ENCODE measurements at regions not wholly inside any gene's neighbourhood (a gene's known extent, or its start where the extent isn't known, plus 50 kb on each side); places are given as distances from the start of the nearest gene placed in this dataset.

DNA sequence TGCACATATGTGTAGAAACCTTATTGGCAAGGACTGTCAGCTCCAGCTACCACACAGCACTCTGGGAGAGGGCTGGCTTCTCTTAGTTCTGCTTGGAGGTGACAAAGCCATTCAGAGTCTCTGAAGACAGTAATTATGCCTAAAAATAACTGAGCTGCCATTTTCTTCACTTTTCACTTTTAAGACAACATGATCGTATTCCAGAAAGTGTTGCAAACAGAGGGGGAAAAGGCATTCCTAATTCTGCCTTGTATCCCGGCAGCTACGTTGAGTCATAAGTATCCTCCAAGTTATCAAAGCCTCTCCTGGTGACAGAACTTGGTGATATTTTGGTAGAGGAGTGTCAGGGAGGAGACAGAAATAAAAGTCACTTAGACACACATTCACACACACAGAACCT, 327.7 kb downstream of the HAPSTR1 start:
- 94% methylated on average over 3 of the region's 3 CpGs for WGBS
- peaks cover 0 to 4% (median 1%) of the 10 kb centered on the region in 4 donors for H3K4me1 ChIP-seq (ENCODE audit: control insufficient read depth in 4 of 4, insufficient read depth in 4 of 4, low read length in 3 of 4)
- no peak for TF ChIP-seq HNF4A (conservative IDR thresholded peaks at IDR 0.05)
- TF ChIP-seq, protein P1, sequence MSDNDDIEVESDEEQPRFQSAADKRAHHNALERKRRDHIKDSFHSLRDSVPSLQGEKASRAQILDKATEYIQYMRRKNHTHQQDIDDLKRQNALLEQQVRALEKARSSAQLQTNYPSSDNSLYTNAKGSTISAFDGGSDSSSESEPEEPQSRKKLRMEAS (IDR thresholded peaks at IDR 0.05) = no peak
- TF ChIP-seq SP1 (IDR thresholded peaks at IDR 0.05) = no peak
- TF ChIP-seq, protein P2, sequence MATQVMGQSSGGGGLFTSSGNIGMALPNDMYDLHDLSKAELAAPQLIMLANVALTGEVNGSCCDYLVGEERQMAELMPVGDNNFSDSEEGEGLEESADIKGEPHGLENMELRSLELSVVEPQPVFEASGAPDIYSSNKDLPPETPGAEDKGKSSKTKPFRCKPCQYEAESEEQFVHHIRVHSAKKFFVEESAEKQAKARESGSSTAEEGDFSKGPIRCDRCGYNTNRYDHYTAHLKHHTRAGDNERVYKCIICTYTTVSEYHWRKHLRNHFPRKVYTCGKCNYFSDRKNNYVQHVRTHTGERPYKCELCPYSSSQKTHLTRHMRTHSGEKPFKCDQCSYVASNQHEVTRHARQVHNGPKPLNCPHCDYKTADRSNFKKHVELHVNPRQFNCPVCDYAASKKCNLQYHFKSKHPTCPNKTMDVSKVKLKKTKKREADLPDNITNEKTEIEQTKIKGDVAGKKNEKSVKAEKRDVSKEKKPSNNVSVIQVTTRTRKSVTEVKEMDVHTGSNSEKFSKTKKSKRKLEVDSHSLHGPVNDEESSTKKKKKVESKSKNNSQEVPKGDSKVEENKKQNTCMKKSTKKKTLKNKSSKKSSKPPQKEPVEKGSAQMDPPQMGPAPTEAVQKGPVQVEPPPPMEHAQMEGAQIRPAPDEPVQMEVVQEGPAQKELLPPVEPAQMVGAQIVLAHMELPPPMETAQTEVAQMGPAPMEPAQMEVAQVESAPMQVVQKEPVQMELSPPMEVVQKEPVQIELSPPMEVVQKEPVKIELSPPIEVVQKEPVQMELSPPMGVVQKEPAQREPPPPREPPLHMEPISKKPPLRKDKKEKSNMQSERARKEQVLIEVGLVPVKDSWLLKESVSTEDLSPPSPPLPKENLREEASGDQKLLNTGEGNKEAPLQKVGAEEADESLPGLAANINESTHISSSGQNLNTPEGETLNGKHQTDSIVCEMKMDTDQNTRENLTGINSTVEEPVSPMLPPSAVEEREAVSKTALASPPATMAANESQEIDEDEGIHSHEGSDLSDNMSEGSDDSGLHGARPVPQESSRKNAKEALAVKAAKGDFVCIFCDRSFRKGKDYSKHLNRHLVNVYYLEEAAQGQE (IDR thresholded peaks at IDR 0.05) = no peak
- no peak for TF ChIP-seq FOXA2 (IDR thresholded peaks at IDR 0.05)
- TF ChIP-seq HNF4G (IDR thresholded peaks at IDR 0.05) = no peak
- no peak for TF ChIP-seq RAD21 (IDR thresholded peaks at IDR 0.05)
- TF ChIP-seq TAF1 (conservative IDR thresholded peaks at IDR 0.05) = no peak
- TF ChIP-seq, protein P3, sequence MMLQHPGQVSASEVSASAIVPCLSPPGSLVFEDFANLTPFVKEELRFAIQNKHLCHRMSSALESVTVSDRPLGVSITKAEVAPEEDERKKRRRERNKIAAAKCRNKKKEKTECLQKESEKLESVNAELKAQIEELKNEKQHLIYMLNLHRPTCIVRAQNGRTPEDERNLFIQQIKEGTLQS (IDR thresholded peaks at IDR 0.05) = no peak
- TF ChIP-seq RXRA (IDR thresholded peaks at IDR 0.05) = no peak
- TF ChIP-seq JUND (IDR thresholded peaks at IDR 0.05) = no peak
- no peak for TF ChIP-seq YY1 (IDR thresholded peaks at IDR 0.05)
- TF ChIP-seq EGR1 (IDR thresholded peaks at IDR 0.05; ENCODE audit: low read depth in 2 of 2) = no peak
- TF ChIP-seq, protein P4, sequence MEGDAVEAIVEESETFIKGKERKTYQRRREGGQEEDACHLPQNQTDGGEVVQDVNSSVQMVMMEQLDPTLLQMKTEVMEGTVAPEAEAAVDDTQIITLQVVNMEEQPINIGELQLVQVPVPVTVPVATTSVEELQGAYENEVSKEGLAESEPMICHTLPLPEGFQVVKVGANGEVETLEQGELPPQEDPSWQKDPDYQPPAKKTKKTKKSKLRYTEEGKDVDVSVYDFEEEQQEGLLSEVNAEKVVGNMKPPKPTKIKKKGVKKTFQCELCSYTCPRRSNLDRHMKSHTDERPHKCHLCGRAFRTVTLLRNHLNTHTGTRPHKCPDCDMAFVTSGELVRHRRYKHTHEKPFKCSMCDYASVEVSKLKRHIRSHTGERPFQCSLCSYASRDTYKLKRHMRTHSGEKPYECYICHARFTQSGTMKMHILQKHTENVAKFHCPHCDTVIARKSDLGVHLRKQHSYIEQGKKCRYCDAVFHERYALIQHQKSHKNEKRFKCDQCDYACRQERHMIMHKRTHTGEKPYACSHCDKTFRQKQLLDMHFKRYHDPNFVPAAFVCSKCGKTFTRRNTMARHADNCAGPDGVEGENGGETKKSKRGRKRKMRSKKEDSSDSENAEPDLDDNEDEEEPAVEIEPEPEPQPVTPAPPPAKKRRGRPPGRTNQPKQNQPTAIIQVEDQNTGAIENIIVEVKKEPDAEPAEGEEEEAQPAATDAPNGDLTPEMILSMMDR (IDR thresholded peaks at IDR 0.05; ENCODE audit: low read depth, low read length, missing input control) = no peak
- no peak for TF ChIP-seq GABPA (IDR thresholded peaks at IDR 0.05 in 1 of 2, conservative IDR thresholded peaks at IDR 0.05 in 1 of 2)
- TF ChIP-seq NR2F2 (IDR thresholded peaks at IDR 0.05) = no peak

DNA sequence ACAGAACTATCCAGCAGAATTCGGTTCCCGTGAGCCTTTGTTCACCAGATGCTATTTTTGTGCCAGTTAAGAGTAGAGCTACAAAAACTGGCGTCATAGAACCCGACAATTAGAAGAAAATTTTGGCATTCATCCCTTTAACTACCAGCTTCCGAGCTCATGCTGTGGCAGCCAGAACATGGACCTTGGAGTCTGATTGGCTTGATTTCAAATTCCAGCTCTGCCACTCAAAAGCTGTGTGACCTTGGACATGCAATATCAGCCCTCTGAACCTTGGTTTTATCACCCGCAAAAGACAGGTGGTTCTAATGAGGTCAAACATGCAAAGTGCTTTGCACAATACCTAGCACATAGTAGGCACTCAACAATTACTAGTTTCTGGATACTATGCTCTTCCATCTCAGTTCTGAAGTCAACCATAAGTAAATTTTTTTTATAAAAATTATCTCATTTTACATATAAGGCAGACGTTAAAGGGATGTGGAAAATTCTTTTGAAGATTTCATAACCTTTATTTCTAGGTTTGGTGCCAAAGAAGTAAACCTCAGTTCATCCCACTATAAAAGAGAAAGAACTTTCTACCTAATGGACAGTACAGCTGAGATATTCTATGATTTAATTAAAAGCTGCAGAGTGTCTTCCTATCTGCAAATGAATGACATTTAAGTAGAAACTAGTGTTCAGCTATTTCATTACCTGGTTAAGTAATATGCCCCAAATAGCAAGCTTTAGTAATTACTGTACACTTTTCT, 331.5 kb downstream of the HAPSTR1 start:
- Histone ChIP-seq H3K9ac (ENCODE audit: low read depth in 1 of 2, low read length in 2 of 2) (no peak overlapping the region), H3K27me3 (ENCODE audit: control insufficient read depth in 4 of 4, insufficient read depth in 4 of 4, low read length in 3 of 4) (no peaks in the 10 kb centered on the region), H3K27ac (ENCODE audit: low read depth in 1 of 2, low read length in 2 of 2) (peak overlapping the region; percentile 52 to 63), H3K36me3 (ENCODE audit: control insufficient read depth in 4 of 4, insufficient read depth in 3 of 4, low read depth in 1 of 4, low read length in 3 of 4) (no peaks in the 10 kb centered on the region), H3K4me1 (ENCODE audit: control insufficient read depth in 4 of 4, insufficient read depth in 4 of 4, low read length in 3 of 4) (peaks cover 0 to 4% (median 1%) of the 10 kb centered on the region in 4 donors), H3K9me3 (ENCODE audit: control insufficient read depth in 4 of 4, low read length in 3 of 4) (no peaks in the 10 kb centered on the region), H3K4me3 (ENCODE audit: low read depth in 1 of 3, low read length in 3 of 3) (no peak overlapping the region)
- no peak for DNase-seq (ENCODE audit: low spot score)
- WGBS = 25% methylated on average over 7 of the region's 7 CpGs
- no peak for TF ChIP-seq FOXA1 (IDR thresholded peaks at IDR 0.05)
- peak in 1 of 2 donors; percentile 54 for TF ChIP-seq GABPA (IDR thresholded peaks at IDR 0.05 in 1 of 2, conservative IDR thresholded peaks at IDR 0.05 in 1 of 2)
- peak; percentile 92 for TF ChIP-seq SP1 (IDR thresholded peaks at IDR 0.05)
- peak; percentile 93 to 95 for TF ChIP-seq RXRA (IDR thresholded peaks at IDR 0.05)
- peak; percentile 75 for TF ChIP-seq YY1 (IDR thresholded peaks at IDR 0.05)
- peak in 1 of 2 donors; percentile 58 for TF ChIP-seq EGR1 (IDR thresholded peaks at IDR 0.05; ENCODE audit: low read depth in 2 of 2)
- TF ChIP-seq, protein P2 (IDR thresholded peaks at IDR 0.05) = peak; percentile 72
- TF ChIP-seq NR2F2 (IDR thresholded peaks at IDR 0.05) = peak; percentile 64
- TF ChIP-seq TAF1 (conservative IDR thresholded peaks at IDR 0.05) = no peak
- peak; percentile 94 for TF ChIP-seq HNF4G (IDR thresholded peaks at IDR 0.05)
- TF ChIP-seq, protein P5, sequence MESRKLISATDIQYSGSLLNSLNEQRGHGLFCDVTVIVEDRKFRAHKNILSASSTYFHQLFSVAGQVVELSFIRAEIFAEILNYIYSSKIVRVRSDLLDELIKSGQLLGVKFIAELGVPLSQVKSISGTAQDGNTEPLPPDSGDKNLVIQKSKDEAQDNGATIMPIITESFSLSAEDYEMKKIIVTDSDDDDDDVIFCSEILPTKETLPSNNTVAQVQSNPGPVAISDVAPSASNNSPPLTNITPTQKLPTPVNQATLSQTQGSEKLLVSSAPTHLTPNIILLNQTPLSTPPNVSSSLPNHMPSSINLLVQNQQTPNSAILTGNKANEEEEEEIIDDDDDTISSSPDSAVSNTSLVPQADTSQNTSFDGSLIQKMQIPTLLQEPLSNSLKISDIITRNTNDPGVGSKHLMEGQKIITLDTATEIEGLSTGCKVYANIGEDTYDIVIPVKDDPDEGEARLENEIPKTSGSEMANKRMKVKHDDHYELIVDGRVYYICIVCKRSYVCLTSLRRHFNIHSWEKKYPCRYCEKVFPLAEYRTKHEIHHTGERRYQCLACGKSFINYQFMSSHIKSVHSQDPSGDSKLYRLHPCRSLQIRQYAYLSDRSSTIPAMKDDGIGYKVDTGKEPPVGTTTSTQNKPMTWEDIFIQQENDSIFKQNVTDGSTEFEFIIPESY (IDR thresholded peaks at IDR 0.05) = peak; percentile 84
- TF ChIP-seq, protein P3 (IDR thresholded peaks at IDR 0.05) = peak; percentile 78
- peak; percentile 70 to 81 for TF ChIP-seq JUND (IDR thresholded peaks at IDR 0.05)

More for the DNA sequence above, 327.7 kb downstream of the HAPSTR1 start:
- H3K4me3 ChIP-seq (ENCODE audit: low read depth in 1 of 3, low read length in 3 of 3) = no peak overlapping the region
- peaks cover 0 to 3% (median 0%) of the 10 kb centered on the region in 4 donors for H3K9me3 ChIP-seq (ENCODE audit: control insufficient read depth in 4 of 4, low read length in 3 of 4)
- no peak overlapping the region for H3K9ac ChIP-seq (ENCODE audit: low read depth in 1 of 2, low read length in 2 of 2)
- no peak for DNase-seq (ENCODE audit: low spot score)
- H3K27ac ChIP-seq (ENCODE audit: low read depth in 1 of 2, low read length in 2 of 2) = no peak overlapping the region
- H3K36me3 ChIP-seq (ENCODE audit: control insufficient read depth in 4 of 4, insufficient read depth in 3 of 4, low read depth in 1 of 4, low read length in 3 of 4) = no peaks in the 10 kb centered on the region
- no peaks in the 10 kb centered on the region for H3K27me3 ChIP-seq (ENCODE audit: control insufficient read depth in 4 of 4, insufficient read depth in 4 of 4, low read length in 3 of 4)

Data from liver (tissue), 8 donors.